GM12878 (cell line): ENCODE measurements at regions not wholly inside any gene's neighbourhood (a gene's known extent, or its start where the extent isn't known, plus 50 kb on each side); places are given as distances from the start of the nearest gene placed in this dataset.
A peak's percentile ranks its signal among the peaks of the same experiment; 100 is the strongest.

Source experiments
- ATAC-seq: fragments of 200-7000 bp; cut with Tn5 transposase; 3 replicates; pipeline ENCODE4 v1.9.1; 2020; ENCODE audit warnings: mild to moderate bottlenecking, moderate library complexity
- BruUV-seq: library from RNA; stranded (reverse); fragments of 400-500 nt; replicated peaks from 2 replicates; lab custom pipeline; 2021; lab: Mats Ljungman, UMichigan
- CTCF ChIA-PET: fragments of 300-600 bp; sonication (Branson Sonifier 250); formaldehyde crosslinking; extraction: SDS; loops from one replicate; lab custom pipeline; 2021; ENCODE audit warnings: inconsistent platforms; lab: Yijun Ruan, JAX
- POLR2A ChIA-PET: fragments of 350-600 bp; formaldehyde crosslinking; extraction: SDS; loops from one replicate; lab custom pipeline; 2021; ENCODE audit warnings: inconsistent platforms; lab: Charles Lee
- RAD21 ChIA-PET: fragments of 300-600 bp; sonication (Branson Sonifier 250); formaldehyde crosslinking; loops from one replicate; lab custom pipeline; 2023; ENCODE audit warnings: antibody characterized with exemption; ENCODE audit not compliant: unreplicated experiment; lab: Charles Lee
- SMC1A ChIA-PET: fragments of 300-600 bp; sonication (Branson Sonifier 250); formaldehyde crosslinking; loops from one replicate; lab custom pipeline; 2023; ENCODE audit not compliant: unreplicated experiment, uncharacterized antibody; lab: Charles Lee
- DNase-seq: peaks from one replicate; pipeline ENCODE4 v3.0.0-alpha.2; 2011; ENCODE audit warnings: low read depth, low spot score
- FAIRE-seq: peaks from 3 replicates; lab custom pipeline; 2011; peaks lifted over from hg19 to GRCh38; lab: Jason Lieb, UNC
- H2AFZ ChIP-seq: 2 replicates; pipeline ENCODE4 v1.6.0; 2011; ENCODE audit warnings: low read depth, low read length, control low read depth; ENCODE audit not compliant: control insufficient read depth
- H3K27ac ChIP-seq: 2 replicates; pipeline ENCODE4 v1.5.1; 2011; ENCODE audit warnings: control low read depth; ENCODE audit not compliant: control insufficient read depth, insufficient read depth
- H3K27me3 ChIP-seq, 2 experiments: replicated peaks in 1 of 2; 2 replicates each; pipeline versions ENCODE4 v1.6.0 to v1.6.1; 2011; ENCODE audit warnings: low read length in 1 of 2; ENCODE audit not compliant: control insufficient read depth in 2 of 2, insufficient read depth in 2 of 2
- H3K36me3 ChIP-seq, 2 experiments: 2 replicates each; pipeline ENCODE4 v1.5.1; 2011; ENCODE audit warnings: low read length in 1 of 2; ENCODE audit not compliant: control insufficient read depth in 2 of 2, insufficient read depth in 2 of 2
- H3K4me1 ChIP-seq: 2 replicates; pipeline ENCODE4 v1.6.1; 2011; ENCODE audit warnings: mild to moderate bottlenecking, low read length, moderate library complexity, mixed read lengths; ENCODE audit not compliant: control insufficient read depth, insufficient read depth
- H3K4me2 ChIP-seq: 2 replicates; pipeline ENCODE4 v1.6.0; 2011; ENCODE audit warnings: control low read depth; ENCODE audit not compliant: control insufficient read depth, insufficient read depth
- H3K4me3 ChIP-seq: fragments of 200-600 bp; sonication (generic); 2 replicates; pipeline ENCODE4 v1.5.1; 2016
- H3K79me2 ChIP-seq: 2 replicates; pipeline ENCODE4 v1.6.0; 2011; ENCODE audit warnings: low read length; ENCODE audit not compliant: control insufficient read depth, insufficient read depth
- H3K9ac ChIP-seq: 2 replicates; pipeline ENCODE4 v1.8.0; 2011; ENCODE audit warnings: low read length, control low read depth, mixed read lengths; ENCODE audit not compliant: control insufficient read depth, insufficient read depth
- H3K9me3 ChIP-seq: replicated peaks from 3 replicates; pipeline ENCODE4 v1.5.1; 2011; ENCODE audit warnings: mild to moderate bottlenecking, low read length; ENCODE audit not compliant: control insufficient read depth, insufficient read depth
- H4K20me1 ChIP-seq: 2 replicates; pipeline ENCODE4 v1.6.0; 2011; ENCODE audit not compliant: control insufficient read depth, insufficient read depth
- ATF3 ChIP-seq: IDR thresholded peaks from 2 replicates; pipeline ENCODE4 v1.6.1; 2011; ENCODE audit warnings: low read depth, mild to moderate bottlenecking, low read length, moderate library complexity, borderline replicate concordance; ENCODE audit errors: extremely low read depth
- BMI1 ChIP-seq: fragments of 450-650 bp; IDR thresholded peaks from 2 replicates; pipeline ENCODE4 v1.6.1; 2016; ENCODE audit warnings: mild to moderate bottlenecking, moderate library complexity, borderline replicate concordance
- CEBPB ChIP-seq, 2 experiments: fragments of 150-350 bp in 1 of 2; IDR thresholded peaks; 2 replicates each; pipeline ENCODE4 v1.6.1; 2012 to 2014; ENCODE audit warnings: low read depth in 2 of 2, low read length in 2 of 2, borderline replicate concordance in 1 of 2, inconsistent platforms in 1 of 2
- CTCF ChIP-seq, 3 experiments: IDR thresholded peaks in 2 of 3; conservative IDR thresholded peaks in 1 of 3; 2 replicates each; pipeline ENCODE4 v1.5.1; 2011; ENCODE audit warnings: low read depth in 3 of 3, low read length in 3 of 3, mild to moderate bottlenecking in 3 of 3, control low read depth in 2 of 3, moderate library complexity in 2 of 3, inconsistent platforms in 1 of 3, mixed read lengths in 1 of 3; ENCODE audit not compliant: control insufficient read depth in 2 of 3, insufficient read depth in 1 of 3; ENCODE audit errors: extremely low read depth in 1 of 3
- EGR1 ChIP-seq, 2 experiments: IDR thresholded peaks; 1 replicate in 1 of 2; 2 replicates in 1 of 2; pipeline ENCODE4 v1.6.1; 2011 to 2012; ENCODE audit warnings: low read depth in 2 of 2, low read length in 2 of 2, borderline replicate concordance in 1 of 2, mild to moderate bottlenecking in 1 of 2, moderate library complexity in 1 of 2
- FOXM1 ChIP-seq: IDR thresholded peaks from 2 replicates; pipeline ENCODE4 v1.6.1; 2012; ENCODE audit warnings: low read depth, mild to moderate bottlenecking, inconsistent platforms, low read length, moderate library complexity
- MLLT1 ChIP-seq: fragments of 450-650 bp; IDR thresholded peaks from 2 replicates; pipeline ENCODE4 v1.6.1; 2016; ENCODE audit warnings: mild to moderate bottlenecking
- PAX5 ChIP-seq: IDR thresholded peaks from 2 replicates; pipeline ENCODE4 v1.6.1; 2011; ENCODE audit warnings: low read depth, low read length, borderline replicate concordance
- POLR2AphosphoS5 ChIP-seq: IDR thresholded peaks from 2 replicates; pipeline ENCODE4 v1.6.1; 2011; ENCODE audit warnings: mild to moderate bottlenecking, low read length, inconsistent platforms
- RELA ChIP-seq: fragments of 450-650 bp; IDR thresholded peaks from 2 replicates; pipeline ENCODE4 v1.8.0; 2014; ENCODE audit warnings: borderline replicate concordance; ENCODE audit not compliant: partially characterized antibody
- SIN3A ChIP-seq: IDR thresholded peaks from 2 replicates; pipeline ENCODE4 v1.6.1; 2012; ENCODE audit warnings: low read depth, low read length, improper control_type of control experiment
- SPI1 ChIP-seq: IDR thresholded peaks from 2 replicates; pipeline ENCODE4 v1.6.1; 2011; ENCODE audit warnings: low read depth, mild to moderate bottlenecking, low read length, moderate library complexity, borderline replicate concordance; ENCODE audit not compliant: insufficient read depth
- STAT3 ChIP-seq: IDR thresholded peaks from 2 replicates; pipeline ENCODE4 v1.6.1; 2011; ENCODE audit warnings: low read depth, low read length, improper control_type of control experiment
- TCF12 ChIP-seq: IDR thresholded peaks from 2 replicates; pipeline ENCODE4 v1.6.1; 2011; ENCODE audit warnings: low read depth, mild to moderate bottlenecking, low read length
- ZNF207 ChIP-seq: fragments of 450-650 bp; IDR thresholded peaks from 2 replicates; pipeline ENCODE4 v1.6.1; 2014; ENCODE audit warnings: antibody characterized with exemption, mild to moderate bottlenecking, borderline replicate concordance
- ZZZ3 ChIP-seq: IDR thresholded peaks from 2 replicates; pipeline ENCODE4 v1.6.1; 2011; ENCODE audit warnings: low read depth; ENCODE audit not compliant: control insufficient read depth, insufficient read length
- WGBS: methylation state at CpG from one replicate; pipeline ENCODE4 v1.1.6; 2016; ENCODE audit warnings: low lambda C conversion rate; ENCODE audit not compliant: insufficient replicate concordance, insufficient coverage; ENCODE audit errors: missing lambda C conversion rate; 5-methylcytosine and 5-hydroxymethylcytosine counted together
- in situ Hi-C: fragments of 300-500 bp; cut with MboI; formaldehyde crosslinking; loops from 9 replicates; pipeline ENCODE4 v1.14.3; 2018; ENCODE audit warnings: mixed read lengths
- intact Hi-C: fragments of 100-400 bp; cut with micrococcal nuclease; formaldehyde crosslinking; loops from one replicate; pipeline ENCODE4 v1.14.2; 2022; ENCODE audit not compliant: unreplicated experiment
- TF ChIP-seq, protein P1 (sequence below): IDR thresholded peaks from 2 replicates; pipeline ENCODE4 v1.6.1; 2011; ENCODE audit warnings: borderline replicate concordance, low read depth, mild to moderate bottlenecking, moderate library complexity, mixed read lengths, low read length; ENCODE audit not compliant: insufficient read depth; ENCODE audit errors: extremely low read length

DNA sequence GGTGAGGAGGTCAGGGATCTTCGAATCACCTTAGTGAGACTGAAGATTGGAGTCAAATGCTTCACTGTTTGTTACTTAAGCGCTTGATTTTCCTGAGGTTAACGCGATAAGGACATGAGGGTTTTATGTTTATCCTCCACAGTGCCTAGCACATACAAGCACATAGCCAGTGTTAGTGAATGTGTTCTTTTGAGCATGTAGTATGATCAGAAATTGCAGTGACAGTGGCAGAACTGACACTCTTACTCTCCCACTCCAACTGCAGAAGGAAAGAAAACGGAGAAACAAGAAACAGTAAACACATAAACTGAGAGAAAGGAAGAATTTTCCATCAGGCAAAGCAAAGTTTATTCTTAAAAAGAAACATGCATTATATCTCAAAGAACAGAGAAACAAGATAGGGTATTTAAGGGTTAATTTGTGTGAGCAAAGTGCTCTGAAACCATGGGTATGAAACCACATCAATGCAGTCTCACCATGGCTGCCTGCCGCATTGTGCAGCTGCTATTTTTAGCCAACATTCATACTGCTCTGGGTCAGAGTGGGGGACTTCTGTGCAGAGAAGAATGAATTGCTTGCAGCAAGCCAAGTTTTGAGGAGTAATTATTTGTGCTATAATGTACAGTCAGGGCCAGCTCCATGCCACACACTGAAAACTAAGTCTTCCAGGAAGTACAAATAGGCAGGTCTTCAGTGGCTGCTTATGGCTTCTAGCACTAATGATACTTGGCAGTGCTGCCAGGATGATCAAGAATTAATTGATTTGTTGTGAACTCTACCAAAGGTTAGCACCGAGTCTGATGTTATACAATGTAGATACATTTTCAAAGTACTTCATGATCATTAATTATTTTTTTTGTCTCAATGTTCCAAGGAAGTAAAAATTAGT is 152.0 kb downstream of the MACC1 start:
- peak; percentile 100 for ATAC-seq
- WGBS: 57% methylated on average over 7 of the region's 7 CpGs
- H3K27me3 ChIP-seq: no peaks in the 10 kb centered on the region
- peak; percentile 82 for FAIRE-seq
- H3K4me1 ChIP-seq: peaks cover 11% of the 10 kb centered on the region
- H3K9me3 ChIP-seq: peaks cover 2% of the 10 kb centered on the region; the same call in 1 of the 3 replicates
- no peaks in the 10 kb centered on the region for H4K20me1 ChIP-seq
- H3K9ac ChIP-seq: no peak overlapping the region
- no TSS peak for BruUV-seq
- POLR2A ChIA-PET: no interaction called here
- in situ Hi-C loops: no loop called here
- CTCF ChIA-PET: interaction anchor here (1.0 kb wide), 1 partner anchor 19 kb away, joined by 3 read pairs; no protein-coding TSS in a partner anchor
- no peaks in the 10 kb centered on the region for H3K36me3 ChIP-seq
- no peak overlapping the region; the same call in 1 of the 2 replicates for H2AFZ ChIP-seq
- H3K4me3 ChIP-seq: no peak overlapping the region
- H3K27ac ChIP-seq: no peak overlapping the region
- SMC1A ChIA-PET: interaction anchor here (2.0 kb wide), 1 partner anchor 15 kb away, joined by 4 read pairs; no protein-coding TSS in a partner anchor
- H3K4me2 ChIP-seq: peak overlapping the region; percentile 52
- H3K79me2 ChIP-seq: no peaks in the 10 kb centered on the region
- DNase-seq: peak; percentile 57
- RAD21 ChIA-PET: no interaction called here
- intact Hi-C loops: loop anchor here (5.0 kb wide), 1 partner anchor 33 kb away; no protein-coding TSS in a partner anchor
- TF ChIP-seq POLR2AphosphoS5 (no peak), STAT3 (no peak), ATF3 (no peak), SIN3A (no peak), ZZZ3 (no peak), CEBPB (IDR thresholded peaks at IDR 0.05; ENCODE audit: borderline replicate concordance in 1 of 2, low read depth in 2 of 2, low read length in 2 of 2) (no peak), ZNF207 (no peak; the same call in 1 of the 2 replicates), EGR1 (IDR thresholded peaks at IDR 0.05; ENCODE audit: borderline replicate concordance in 1 of 2, low read depth in 2 of 2, low read length in 2 of 2) (no peak), PAX5 (peak; percentile 85; the same call in 1 of the 2 replicates), CTCF (IDR thresholded peaks at IDR 0.05 in 2 of 3, conservative IDR thresholded peaks at IDR 0.05 in 1 of 3; ENCODE audit: control insufficient read depth in 2 of 3, extremely low read depth in 1 of 3, insufficient read depth in 1 of 3, low read depth in 3 of 3, low read length in 3 of 3) (no peak), SPI1 (no peak), FOXM1 (no peak), MLLT1 (0 out of 2 replicates have a peak, but pooled peaks have one; percentile 54), BMI1 (no peak), RELA (no peak), TCF12 (no peak)
- TF ChIP-seq, protein P1, sequence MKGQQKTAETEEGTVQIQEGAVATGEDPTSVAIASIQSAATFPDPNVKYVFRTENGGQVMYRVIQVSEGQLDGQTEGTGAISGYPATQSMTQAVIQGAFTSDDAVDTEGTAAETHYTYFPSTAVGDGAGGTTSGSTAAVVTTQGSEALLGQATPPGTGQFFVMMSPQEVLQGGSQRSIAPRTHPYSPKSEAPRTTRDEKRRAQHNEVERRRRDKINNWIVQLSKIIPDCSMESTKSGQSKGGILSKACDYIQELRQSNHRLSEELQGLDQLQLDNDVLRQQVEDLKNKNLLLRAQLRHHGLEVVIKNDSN: no peak
